Kidney (tissue), 13 donors: ENCODE measurements at regions not wholly inside any gene's neighbourhood (a gene's known extent, or its start where the extent isn't known, plus 50 kb on each side); places are given as distances from the start of the nearest gene placed in this dataset.

Experiments used
- DNase-seq, 5 donors: peaks; one replicate each; pipeline ENCODE4 v3.0.0-alpha.2; 2013 to 2020
- FAIRE-seq: peaks from 2 replicates; lab custom pipeline; 2012; peaks lifted over from hg19 to GRCh38; lab: Jason Lieb, UNC
- H3K27ac ChIP-seq, 2 donors: one replicate each; pipeline ENCODE4 v1.7.0; 2013; ENCODE audit warnings: low read depth in 2 of 2, low read length in 2 of 2, inconsistent platforms in 1 of 2
- H3K27me3 ChIP-seq: one replicate; pipeline ENCODE4 v1.7.1; 2013; ENCODE audit warnings: low read length, inconsistent platforms; ENCODE audit not compliant: control insufficient read depth, insufficient read depth
- H3K36me3 ChIP-seq, 3 donors: one replicate each; pipeline versions ENCODE4 v1.7.0 to v1.7.1; 2013; ENCODE audit warnings: low read length in 3 of 3, control low read depth in 1 of 3, inconsistent platforms in 1 of 3; ENCODE audit not compliant: insufficient read depth in 3 of 3, control insufficient read depth in 2 of 3
- H3K4me1 ChIP-seq, 3 donors: one replicate each; pipeline versions ENCODE4 v1.7.0 to v1.7.1; 2013; ENCODE audit warnings: low read length in 3 of 3, inconsistent platforms in 1 of 3, low read depth in 1 of 3; ENCODE audit not compliant: control insufficient read depth in 2 of 3, insufficient read depth in 2 of 3
- H3K4me3 ChIP-seq, 3 donors: one replicate each; pipeline versions ENCODE4 v1.7.0 to v1.8.1; 2013; ENCODE audit warnings: low read length in 3 of 3, control low read depth in 1 of 3, inconsistent platforms in 1 of 3
- H3K9ac ChIP-seq, 3 donors: one replicate each; pipeline versions ENCODE4 v1.7.0 to v1.7.1; 2013; ENCODE audit warnings: low read length in 3 of 3, control low read depth in 1 of 3, inconsistent platforms in 1 of 3
- H3K9me3 ChIP-seq, 3 donors: one replicate each; pipeline versions ENCODE4 v1.7.0 to v1.7.1; 2013; ENCODE audit warnings: low read length in 3 of 3, control low read depth in 1 of 3, inconsistent platforms in 1 of 3; ENCODE audit not compliant: control insufficient read depth in 2 of 3, insufficient read depth in 1 of 3
- CTCF ChIP-seq: IDR thresholded peaks from 3 replicates; pipeline ENCODE4 v1.5.1; 2012; ENCODE audit warnings: mild to moderate bottlenecking, moderate library complexity, borderline replicate concordance; ENCODE audit not compliant: insufficient read depth; ENCODE audit errors: extremely low read depth
- intact Hi-C: fragments of 100-400 bp; cut with DNase I; formaldehyde crosslinking; loops from one replicate; pipeline ENCODE4 v1.11.1; 2022
- donor health status: control.
- donor health status: control.
- donor health status: control.
- donor health status: control.
- donor health status: control.
- donor health status: DM: yes; HTN: yes; CAD: no.
- donor health status: Normal renal cell carcinoma (clear cell type).

GRCh38 chr5:124634741-124635323 is 111.6 kb downstream of the ZNF608 start:
- H3K9ac ChIP-seq = no peak overlapping the region
- H3K27me3 ChIP-seq = no peaks in the 10 kb centered on the region
- H3K4me1 ChIP-seq = peaks cover 4 to 8% (median 6%) of the 10 kb centered on the region in 3 donors
- TF ChIP-seq CTCF = no peak
- H3K4me3 ChIP-seq = no peak overlapping the region
- DNase-seq = no peak
- H3K36me3 ChIP-seq = peaks cover 0 to 4% (median 2%) of the 10 kb centered on the region in 3 donors
- intact Hi-C loops = no loop called here
- H3K27ac ChIP-seq = no peak overlapping the region
- no peaks in the 10 kb centered on the region for H3K9me3 ChIP-seq
- no peak for FAIRE-seq

- FAIRE-seq = no peak
- no peak for DNase-seq
- peaks cover 0 to 4% (median 2%) of the 10 kb centered on the region in 3 donors for H3K36me3 ChIP-seq
- no peak overlapping the region for H3K4me3 ChIP-seq
- no peaks in the 10 kb centered on the region for H3K27me3 ChIP-seq
- no peak for TF ChIP-seq CTCF
- H3K27ac ChIP-seq = no peak overlapping the region
- no peak overlapping the region for H3K9ac ChIP-seq
- H3K9me3 ChIP-seq = no peaks in the 10 kb centered on the region
- intact Hi-C loops = no loop called here
- H3K4me1 ChIP-seq = peaks cover 4 to 8% (median 6%) of the 10 kb centered on the region in 3 donors
Measured at GRCh38 chr5:124634228-124634739, 112.2 kb downstream of the ZNF608 start.

- no peaks in the 10 kb centered on the region for H3K27me3 ChIP-seq
- no peak for FAIRE-seq
- H3K9ac ChIP-seq = no peak overlapping the region
- intact Hi-C loops = no loop called here
- peaks cover 2 to 8% (median 4%) of the 10 kb centered on the region in 3 donors for H3K4me1 ChIP-seq
- H3K27ac ChIP-seq = no peak overlapping the region
- no peak overlapping the region for H3K4me3 ChIP-seq
- no peak for TF ChIP-seq CTCF
- DNase-seq = no peak
- peaks cover 0 to 2% (median 2%) of the 10 kb centered on the region in 3 donors for H3K36me3 ChIP-seq
- no peaks in the 10 kb centered on the region for H3K9me3 ChIP-seq
Measured at GRCh38 chr5:124633209-124633608, 113.2 kb downstream of the ZNF608 start.
